ENCODE measurements at regions not wholly inside any gene's neighbourhood (a gene's known extent, or its start where the extent isn't known, plus 50 kb on each side); places are given as distances from the start of the nearest gene placed in this dataset.
"Not testable (repeated sequence)": the region's sequence is repeated elsewhere in the genome, so short reads cannot be mapped to it uniquely, and the experiment has no call there.

DNA sequence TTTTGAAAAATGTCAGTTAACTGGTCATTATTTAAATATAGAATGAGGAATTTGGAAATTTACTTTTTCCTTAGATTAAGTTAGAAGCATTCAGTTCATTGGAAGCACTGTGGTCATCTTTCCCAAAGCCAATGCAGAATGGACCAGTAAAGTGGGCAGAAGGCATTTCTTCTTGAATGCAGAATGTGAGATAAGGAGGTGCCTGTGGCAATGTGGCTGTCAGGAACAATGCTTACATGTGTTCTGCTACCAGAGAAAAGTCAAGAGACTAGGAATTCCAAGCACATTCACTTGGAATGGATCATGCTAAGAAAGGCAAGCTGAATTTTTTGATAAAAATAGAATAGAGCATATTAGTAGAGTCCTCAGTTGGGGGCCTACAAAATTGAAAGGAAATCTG lies 295.0 kb upstream of the KCNH7 start:
- TF ChIP-seq, protein P1, sequence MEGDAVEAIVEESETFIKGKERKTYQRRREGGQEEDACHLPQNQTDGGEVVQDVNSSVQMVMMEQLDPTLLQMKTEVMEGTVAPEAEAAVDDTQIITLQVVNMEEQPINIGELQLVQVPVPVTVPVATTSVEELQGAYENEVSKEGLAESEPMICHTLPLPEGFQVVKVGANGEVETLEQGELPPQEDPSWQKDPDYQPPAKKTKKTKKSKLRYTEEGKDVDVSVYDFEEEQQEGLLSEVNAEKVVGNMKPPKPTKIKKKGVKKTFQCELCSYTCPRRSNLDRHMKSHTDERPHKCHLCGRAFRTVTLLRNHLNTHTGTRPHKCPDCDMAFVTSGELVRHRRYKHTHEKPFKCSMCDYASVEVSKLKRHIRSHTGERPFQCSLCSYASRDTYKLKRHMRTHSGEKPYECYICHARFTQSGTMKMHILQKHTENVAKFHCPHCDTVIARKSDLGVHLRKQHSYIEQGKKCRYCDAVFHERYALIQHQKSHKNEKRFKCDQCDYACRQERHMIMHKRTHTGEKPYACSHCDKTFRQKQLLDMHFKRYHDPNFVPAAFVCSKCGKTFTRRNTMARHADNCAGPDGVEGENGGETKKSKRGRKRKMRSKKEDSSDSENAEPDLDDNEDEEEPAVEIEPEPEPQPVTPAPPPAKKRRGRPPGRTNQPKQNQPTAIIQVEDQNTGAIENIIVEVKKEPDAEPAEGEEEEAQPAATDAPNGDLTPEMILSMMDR (IDR thresholded peaks at IDR 0.05) = no peak
- Mint-ChIP-seq H3K36me3 (no peaks in the 10 kb centered on the region), H3K4me1 (no peaks in the 10 kb centered on the region), H3K9me3 (peaks cover 0 to under 1% (median 0%) of the 10 kb centered on the region in 7 donors), H3K27me3 (ENCODE audit: low read depth in 3 of 3) (peaks cover 0 to 3% (median 0%) of the 10 kb centered on the region in 3 donors), H3K27ac (no peak overlapping the region), H3K4me3 (no peak overlapping the region)
- Histone ChIP-seq H3K9ac (ENCODE audit: insufficient read depth, low read length, poor library complexity, severe bottlenecking) (no peak overlapping the region), H3K4me3 (replicated peaks in 1 of 3; ENCODE audit: low read depth in 2 of 3, low read length in 3 of 3) (no peak overlapping the region), H4K20me1 (ENCODE audit: insufficient read depth, low read length) (no peaks in the 10 kb centered on the region), H3K4me2 (replicated peaks; ENCODE audit: extremely low read depth, low read length, poor library complexity, severe bottlenecking) (no peak overlapping the region), H3K9me3 (replicated peaks in 1 of 2; ENCODE audit: control insufficient read depth in 1 of 2, insufficient read depth in 1 of 2, low read length in 2 of 2) (no peaks in the 10 kb centered on the region), H3K36me3 (replicated peaks in 1 of 2; ENCODE audit: control insufficient read depth in 1 of 2, insufficient read depth in 2 of 2, low read length in 2 of 2) (no peaks in the 10 kb centered on the region), H3K27ac (ENCODE audit: low read depth in 1 of 2, low read length in 2 of 2) (no peak overlapping the region), H3K79me2 (ENCODE audit: insufficient read depth, low read length) (no peaks in the 10 kb centered on the region), H2AFZ (ENCODE audit: insufficient read depth, low read depth, low read length, poor library complexity, severe bottlenecking) (no peak overlapping the region), H3K27me3 (ENCODE audit: control insufficient read depth in 2 of 2, insufficient read depth in 2 of 2, low read length in 2 of 2) (no peaks in the 10 kb centered on the region), H3K4me1 (ENCODE audit: control insufficient read depth in 1 of 2, insufficient read depth in 2 of 2, low read length in 2 of 2) (no peaks in the 10 kb centered on the region)
- intact Hi-C loops (cut with micrococcal nuclease) = no loop called here
- no peak for DNase-seq

DNA sequence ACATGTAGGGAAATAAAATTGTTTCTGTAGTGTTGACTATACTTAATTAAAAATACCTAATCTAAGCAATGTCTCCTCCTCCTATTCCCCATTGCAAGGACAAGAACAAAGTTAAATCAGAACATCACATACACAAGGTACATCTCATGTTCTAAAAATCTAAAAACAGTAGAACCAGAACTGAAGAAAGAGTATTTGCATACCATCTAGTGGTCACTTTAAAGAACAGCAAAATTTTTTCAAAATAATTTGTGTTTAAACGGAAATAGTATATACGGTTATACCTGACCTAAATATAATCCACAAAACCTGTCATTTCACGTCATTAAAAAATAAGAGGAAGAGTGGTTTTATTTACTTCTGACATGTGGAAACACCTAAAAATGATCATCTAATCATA lies 294.3 kb upstream of the KCNH7 start:
- Histone ChIP-seq H3K9me3 (replicated peaks in 1 of 2; ENCODE audit: control insufficient read depth in 1 of 2, insufficient read depth in 1 of 2, low read length in 2 of 2) (no peaks in the 10 kb centered on the region), H3K27ac (ENCODE audit: low read depth in 1 of 2, low read length in 2 of 2) (no peak overlapping the region), H2AFZ (ENCODE audit: insufficient read depth, low read depth, low read length, poor library complexity, severe bottlenecking) (no peak overlapping the region), H3K79me2 (ENCODE audit: insufficient read depth, low read length) (no peaks in the 10 kb centered on the region), H3K4me2 (replicated peaks; ENCODE audit: extremely low read depth, low read length, poor library complexity, severe bottlenecking) (no peak overlapping the region), H3K9ac (ENCODE audit: insufficient read depth, low read length, poor library complexity, severe bottlenecking) (no peak overlapping the region), H4K20me1 (ENCODE audit: insufficient read depth, low read length) (no peaks in the 10 kb centered on the region), H3K4me3 (replicated peaks in 1 of 3; ENCODE audit: low read depth in 2 of 3, low read length in 3 of 3) (no peak overlapping the region), H3K27me3 (ENCODE audit: control insufficient read depth in 2 of 2, insufficient read depth in 2 of 2, low read length in 2 of 2) (no peaks in the 10 kb centered on the region), H3K4me1 (ENCODE audit: control insufficient read depth in 1 of 2, insufficient read depth in 2 of 2, low read length in 2 of 2) (no peaks in the 10 kb centered on the region), H3K36me3 (replicated peaks in 1 of 2; ENCODE audit: control insufficient read depth in 1 of 2, insufficient read depth in 2 of 2, low read length in 2 of 2) (no peaks in the 10 kb centered on the region)
- Mint-ChIP-seq H3K27me3 (ENCODE audit: low read depth in 3 of 3) (peaks cover 0 to 2% (median 0%) of the 10 kb centered on the region in 3 donors), H3K4me1 (no peaks in the 10 kb centered on the region), H3K9me3 (no peaks in the 10 kb centered on the region), H3K36me3 (no peaks in the 10 kb centered on the region), H3K4me3 (no peak overlapping the region), H3K27ac (no peak overlapping the region)
- no peak for DNase-seq
- TF ChIP-seq, protein P1 (IDR thresholded peaks at IDR 0.05) = no peak
- intact Hi-C loops (cut with micrococcal nuclease) = no loop called here
- no CpG with 5 or more reads among the region's 3 CpGs for WGBS (ENCODE audit: insufficient coverage)

DNA sequence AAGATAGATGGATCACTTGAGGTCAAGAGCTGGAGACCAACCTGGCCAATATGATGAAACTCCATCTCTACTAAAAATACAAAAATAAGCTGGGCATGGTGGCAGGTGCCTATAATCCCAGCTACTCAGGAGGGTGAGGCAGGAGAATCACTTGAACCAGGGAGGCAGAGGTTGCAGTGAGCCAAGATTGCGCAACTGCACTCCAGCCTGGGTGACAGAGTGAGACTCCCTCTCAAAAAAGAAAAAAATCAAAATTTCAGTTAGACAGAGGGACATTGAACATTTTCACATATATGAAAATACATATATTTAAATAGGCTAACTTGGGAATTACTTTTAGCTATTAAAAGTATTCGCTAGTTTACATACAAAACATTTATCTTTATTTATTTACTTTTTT lies 293.6 kb upstream of the KCNH7 start:
- H3K9me3 ChIP-seq (replicated peaks in 1 of 2; ENCODE audit: control insufficient read depth in 1 of 2, insufficient read depth in 1 of 2, low read length in 2 of 2); intact Hi-C loops (cut with micrococcal nuclease); H3K79me2 ChIP-seq (ENCODE audit: insufficient read depth, low read length); H3K36me3 Mint-ChIP-seq; H3K4me3 ChIP-seq (replicated peaks in 1 of 3; ENCODE audit: low read depth in 2 of 3, low read length in 3 of 3); H4K20me1 ChIP-seq (ENCODE audit: insufficient read depth, low read length); H3K4me1 Mint-ChIP-seq; H3K9me3 Mint-ChIP-seq; H3K4me2 ChIP-seq (replicated peaks; ENCODE audit: extremely low read depth, low read length, poor library complexity, severe bottlenecking); H2AFZ ChIP-seq (ENCODE audit: insufficient read depth, low read depth, low read length, poor library complexity, severe bottlenecking); H3K27me3 Mint-ChIP-seq (ENCODE audit: low read depth in 3 of 3); H3K9ac ChIP-seq (ENCODE audit: insufficient read depth, low read length, poor library complexity, severe bottlenecking); H3K27ac ChIP-seq (ENCODE audit: low read depth in 1 of 2, low read length in 2 of 2); H3K36me3 ChIP-seq (replicated peaks in 1 of 2; ENCODE audit: control insufficient read depth in 1 of 2, insufficient read depth in 2 of 2, low read length in 2 of 2); H3K4me3 Mint-ChIP-seq; H3K27me3 ChIP-seq (ENCODE audit: control insufficient read depth in 2 of 2, insufficient read depth in 2 of 2, low read length in 2 of 2); H3K4me1 ChIP-seq (ENCODE audit: control insufficient read depth in 1 of 2, insufficient read depth in 2 of 2, low read length in 2 of 2); DNase-seq: not testable (repeated sequence)
- peak overlapping the region in 1 of 7 donors; percentile 68 for H3K27ac Mint-ChIP-seq
- WGBS (ENCODE audit: insufficient coverage) = no CpG with 5 or more reads among the region's 2 CpGs

Data from CD14-positive monocyte (primary cell).